HG02610 (cell line): ENCODE measurements at regions not wholly inside any gene's neighbourhood (a gene's known extent, or its start where the extent isn't known, plus 50 kb on each side); places are given as distances from the start of the nearest gene placed in this dataset.

Experiments
- ATAC-seq: cut with Tn5 transposase; IDR thresholded peaks from one replicate; pipeline ENCODE4 v1.9.1; 2021; ENCODE audit warnings: mild to moderate bottlenecking, moderate library complexity; ENCODE audit not compliant: unreplicated experiment

DNA sequence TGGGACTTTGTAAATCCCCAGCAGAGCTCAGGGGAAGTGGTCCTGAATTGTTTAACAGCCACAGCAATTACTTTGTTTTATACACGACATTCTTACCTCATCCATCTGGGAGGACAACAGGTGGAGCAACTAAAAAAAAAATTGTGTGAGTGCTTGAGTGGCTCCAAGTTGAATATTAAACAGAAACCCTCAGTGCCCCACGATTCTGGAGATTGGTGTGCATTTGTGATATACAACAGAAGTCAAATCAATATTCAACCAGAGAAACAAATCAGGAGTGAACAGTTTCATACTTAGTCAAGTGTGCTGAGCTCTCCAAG is 204.8 kb downstream of the HAPSTR1 start:
- ATAC-seq, result no peak

DNA sequence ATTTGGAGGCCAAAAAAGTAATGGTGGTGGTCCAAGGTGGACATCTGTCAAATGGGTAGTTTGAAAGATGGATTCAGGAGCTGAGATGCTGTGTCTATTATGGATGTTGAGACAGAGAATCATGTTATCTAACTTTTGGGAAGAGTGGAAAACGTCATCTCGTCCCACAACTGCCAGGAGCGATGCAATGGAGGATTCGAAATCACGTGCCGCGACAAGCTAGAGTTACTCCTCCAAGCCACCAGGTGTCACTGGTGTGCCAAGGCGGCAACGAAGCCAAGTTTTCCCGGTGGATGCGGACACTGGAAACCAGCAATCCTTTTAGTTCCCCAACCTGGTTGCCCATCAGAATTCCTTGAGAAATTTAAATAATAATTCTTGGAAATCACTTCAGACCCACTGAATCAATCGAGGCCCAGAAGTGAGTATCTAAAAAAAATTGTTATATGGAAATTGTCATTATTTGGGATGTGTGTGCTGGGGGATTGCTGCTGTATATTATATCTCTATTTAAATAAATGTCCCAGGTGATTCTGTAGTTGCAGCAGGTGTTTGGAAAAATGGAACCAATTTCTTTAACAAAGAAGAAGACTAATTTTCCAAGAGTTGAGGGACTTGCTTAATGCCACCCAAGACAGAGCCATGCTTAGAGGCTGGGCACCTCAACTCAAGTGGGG is 206.1 kb downstream of the HAPSTR1 start:
- no peak for ATAC-seq

DNA sequence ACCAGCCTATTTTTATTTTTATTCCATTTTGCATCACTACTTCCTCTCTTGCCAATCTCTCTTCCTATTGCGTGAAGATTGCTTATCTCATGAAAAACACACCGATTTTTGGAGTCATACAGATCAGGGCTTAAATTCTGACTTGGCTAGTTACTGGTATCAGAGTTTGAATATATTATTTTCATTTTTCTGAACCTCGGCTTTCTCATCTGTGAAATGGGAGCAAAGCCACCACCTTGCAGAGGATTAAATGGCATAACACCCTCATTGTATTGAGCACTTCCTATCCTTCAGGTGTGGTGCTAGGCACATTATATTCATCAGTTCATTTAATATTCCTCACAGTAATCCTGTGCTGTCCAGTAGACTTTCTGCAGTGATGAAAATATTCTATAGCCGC is 208.8 kb downstream of the HAPSTR1 start:
- ATAC-seq, result no peak

DNA sequence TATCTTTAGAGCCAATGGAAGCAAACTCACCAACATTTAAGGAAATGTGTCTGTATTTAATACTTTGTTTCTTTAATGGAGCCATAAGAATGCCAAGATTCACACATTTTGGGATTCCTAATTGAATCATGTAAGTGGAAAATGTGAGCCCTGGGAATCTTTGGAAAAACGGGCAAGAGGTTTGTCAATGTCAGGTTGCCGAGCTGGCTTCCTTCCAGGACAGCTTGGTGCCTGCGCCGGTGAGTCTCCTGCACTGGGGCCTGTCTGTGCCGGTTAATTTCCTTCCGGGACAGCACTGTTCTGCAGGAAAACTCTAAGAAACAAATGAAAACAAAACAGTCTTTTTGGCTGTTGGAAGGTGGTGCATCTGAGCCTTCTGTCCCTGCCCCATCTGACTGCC is 210.6 kb downstream of the HAPSTR1 start:
- no peak for ATAC-seq

DNA sequence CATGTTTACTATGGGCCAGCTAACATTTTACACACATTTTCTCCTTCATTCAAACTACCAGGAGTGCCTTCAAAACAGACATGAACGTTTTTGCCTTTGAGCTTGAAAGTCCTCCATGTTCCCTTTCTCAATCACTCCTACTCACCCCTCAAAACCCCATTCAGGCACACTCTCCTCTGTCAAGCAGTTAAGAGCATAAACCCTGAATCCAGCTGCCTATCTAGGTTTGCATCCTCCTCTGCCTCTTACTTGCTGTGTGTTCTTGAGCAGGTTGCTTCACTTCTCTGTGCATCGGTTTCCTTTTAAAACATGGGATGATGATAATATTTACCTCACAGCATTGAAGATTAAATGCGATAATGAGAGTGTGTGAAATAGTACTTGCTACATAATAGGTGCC is 215.3 kb downstream of the HAPSTR1 start:
- no peak for ATAC-seq

DNA sequence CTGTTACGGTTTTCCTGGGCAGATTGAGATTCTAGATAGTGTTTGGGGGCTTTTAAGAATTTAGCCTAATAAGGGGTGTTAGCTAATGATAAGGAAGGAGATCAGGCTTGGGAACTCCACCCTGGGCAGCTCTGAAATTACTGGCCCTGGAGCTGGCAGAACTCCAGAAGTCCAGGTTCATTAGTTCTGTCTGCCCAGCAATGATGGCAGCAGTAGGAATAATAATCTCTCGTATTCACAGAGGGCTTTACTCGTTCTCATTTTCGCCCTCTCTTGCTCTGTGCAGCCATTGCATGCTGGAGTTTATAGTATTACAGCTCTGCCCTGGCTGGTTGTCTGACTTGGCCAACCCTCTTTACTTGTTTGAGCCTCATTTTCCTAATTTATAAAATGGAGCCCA is 216.0 kb downstream of the HAPSTR1 start:
- no peak for ATAC-seq

DNA sequence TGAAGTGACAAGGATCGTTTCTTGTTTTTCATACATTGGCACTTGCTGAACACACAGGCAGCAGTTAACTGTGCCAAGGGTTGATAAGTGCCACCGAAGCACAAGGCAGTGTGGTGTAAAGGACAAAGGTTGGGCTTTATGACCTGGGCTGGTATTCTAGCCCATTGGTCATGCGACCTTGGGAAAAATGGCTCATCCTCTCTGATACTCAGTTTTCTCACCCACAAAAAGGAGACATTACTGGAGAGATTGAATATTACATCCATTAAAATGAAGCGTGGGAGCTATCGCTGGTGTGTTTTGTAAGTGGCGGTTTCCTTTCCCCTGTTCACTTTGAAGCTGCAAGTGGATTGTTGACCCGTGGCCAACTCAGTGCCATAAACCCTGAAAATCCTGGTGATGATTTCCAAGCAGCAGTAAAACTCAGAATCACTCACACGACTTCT is 216.9 kb downstream of the HAPSTR1 start:
- ATAC-seq, result no peak

DNA sequence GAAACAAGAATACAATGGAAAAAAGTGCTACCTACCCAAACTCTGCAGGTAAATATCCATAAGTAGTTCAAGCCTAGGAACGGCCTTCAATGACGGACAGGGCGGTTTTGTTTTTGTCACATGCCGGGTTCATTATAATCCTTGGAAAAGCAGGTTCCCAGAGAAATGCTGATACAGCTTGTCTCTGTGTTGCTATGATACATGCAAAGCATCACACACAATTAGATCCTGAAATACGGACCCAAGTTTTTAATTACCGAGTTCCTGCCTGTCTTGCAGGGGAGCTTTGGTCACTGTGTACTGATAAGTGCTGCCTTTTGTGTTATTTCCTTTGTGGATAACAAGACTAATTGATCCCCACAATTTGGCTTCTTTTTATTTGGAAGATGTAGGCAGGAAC is 217.4 kb downstream of the HAPSTR1 start:
- no peak for ATAC-seq

DNA sequence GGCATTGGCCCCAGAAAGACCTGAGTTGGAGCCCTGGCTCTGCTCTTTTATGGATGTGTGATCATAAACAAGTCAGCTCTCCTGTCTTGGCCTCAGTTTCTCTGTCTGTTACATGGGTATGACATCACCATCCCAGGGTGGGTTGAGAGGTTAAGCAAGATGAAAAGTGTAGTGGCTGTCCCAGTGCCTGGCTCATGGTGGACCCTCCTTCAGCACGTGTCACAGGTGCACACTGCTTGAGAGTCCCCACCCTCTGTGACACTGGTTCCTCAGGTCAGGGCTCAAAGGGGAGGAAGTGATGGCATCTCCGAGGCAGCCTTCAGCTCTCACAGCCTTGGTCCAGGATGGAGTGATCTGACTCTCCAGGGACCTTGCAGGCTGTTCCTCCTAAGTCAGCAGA is 218.4 kb downstream of the HAPSTR1 start:
- ATAC-seq, result no peak

DNA sequence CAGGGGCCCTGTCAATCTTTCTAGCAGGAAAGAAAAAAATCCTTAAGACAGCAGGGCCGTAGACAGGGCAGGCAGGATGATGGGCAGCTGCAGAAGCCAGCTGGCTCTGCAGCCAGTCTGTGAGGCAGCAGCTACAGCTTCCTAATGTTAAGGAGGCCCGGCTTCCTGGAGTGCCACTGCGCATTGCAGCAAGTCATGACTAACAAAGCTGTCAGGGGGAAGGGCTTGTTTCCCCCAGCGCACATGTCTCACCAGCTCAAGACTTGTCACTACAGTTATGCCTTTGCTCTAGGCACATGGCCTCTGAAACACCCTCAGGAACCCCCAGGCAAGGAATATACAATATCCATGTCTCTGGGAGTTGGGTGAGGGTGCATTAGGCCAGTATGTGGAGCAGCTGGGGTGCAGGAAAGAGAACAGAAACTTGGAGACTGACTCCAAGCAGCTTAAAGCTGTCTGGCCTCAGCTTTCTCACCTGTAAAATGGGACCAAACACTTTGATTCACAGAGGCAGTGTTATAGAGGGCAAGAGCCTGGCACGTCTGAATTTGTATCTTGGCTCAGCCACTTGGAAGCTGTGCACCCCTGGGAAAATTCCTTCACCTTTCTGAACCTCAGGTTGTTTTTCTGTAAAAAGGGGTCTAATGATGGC is 220.0 kb downstream of the HAPSTR1 start:
- no peak for ATAC-seq

DNA sequence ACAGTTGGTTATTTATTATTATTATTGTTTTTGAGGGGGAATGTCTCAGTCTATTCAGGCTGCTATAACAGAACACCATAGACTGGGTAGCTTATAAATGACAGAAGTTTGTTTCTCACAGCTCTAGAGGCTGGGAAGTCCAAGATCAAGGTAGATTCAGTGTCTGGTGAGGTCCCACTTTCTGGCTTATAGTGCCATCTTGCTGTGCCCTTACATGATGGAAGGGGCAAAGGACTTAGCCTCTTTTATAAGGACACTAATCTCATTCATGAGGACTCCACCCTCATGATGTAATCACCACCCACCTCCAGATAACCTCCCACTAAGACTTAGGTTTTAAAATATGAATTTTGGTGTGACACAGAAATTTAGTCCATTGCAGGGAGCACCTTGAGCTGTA is 224.6 kb downstream of the HAPSTR1 start:
- ATAC-seq, result no peak

DNA sequence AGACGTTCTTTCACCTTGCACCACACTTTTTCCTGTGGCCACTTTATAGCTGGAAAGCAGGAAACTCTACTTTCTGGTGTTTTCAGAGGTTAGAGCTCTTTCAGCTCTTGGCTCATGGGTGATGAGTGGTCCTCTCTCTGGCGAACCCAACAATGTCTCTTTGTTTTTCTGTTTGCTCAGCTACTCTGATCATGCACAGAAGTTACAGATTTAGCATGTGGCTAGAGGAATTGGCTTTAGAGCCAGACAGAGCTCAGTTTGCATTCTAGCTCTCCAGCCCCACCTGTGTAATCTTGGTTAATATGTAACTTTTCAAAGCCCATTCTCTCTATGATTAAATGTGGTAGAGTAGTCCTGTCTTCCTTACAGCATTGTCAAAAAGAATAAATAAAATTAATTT is 225.2 kb downstream of the HAPSTR1 start:
- no peak for ATAC-seq

DNA sequence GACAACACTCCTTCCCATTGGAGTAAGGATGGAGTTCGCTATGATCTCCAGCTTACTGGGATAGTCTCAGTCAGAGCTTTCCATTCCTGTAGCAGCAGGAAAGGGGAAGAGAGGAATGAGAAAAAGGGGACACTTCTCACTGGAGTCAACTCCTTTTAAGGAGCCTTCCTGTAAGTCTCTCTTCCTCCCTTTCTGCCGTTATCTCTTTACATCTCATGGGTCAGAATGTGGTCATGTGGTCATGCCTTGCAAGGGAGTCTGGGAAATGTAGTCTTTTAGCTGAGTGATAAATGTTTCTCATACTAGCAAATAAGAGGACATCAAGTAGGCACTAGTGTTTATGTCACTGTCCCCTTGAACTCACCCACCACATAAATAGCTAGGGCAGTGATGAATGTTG is 227.3 kb downstream of the HAPSTR1 start:
- ATAC-seq, result no peak

DNA sequence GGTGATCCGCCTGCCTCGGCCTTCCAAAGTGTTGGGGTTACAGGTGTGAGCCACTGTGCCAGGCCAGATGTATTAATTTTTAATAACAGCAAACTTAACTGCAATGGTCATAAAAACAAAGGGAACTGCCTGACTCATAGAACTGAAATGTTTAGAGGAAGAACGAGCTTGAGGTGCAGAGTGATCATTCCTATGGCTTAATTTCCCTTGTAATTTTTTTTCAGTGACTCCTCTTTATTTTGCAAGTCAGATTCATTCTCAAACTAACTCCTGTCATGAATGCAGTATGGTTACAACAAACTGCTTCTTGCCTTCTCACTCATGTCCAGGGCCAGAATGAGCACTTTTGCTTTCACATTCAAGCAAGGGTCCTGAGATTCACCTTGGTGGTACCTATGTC is 231.3 kb downstream of the HAPSTR1 start:
- ATAC-seq, result no peak

DNA sequence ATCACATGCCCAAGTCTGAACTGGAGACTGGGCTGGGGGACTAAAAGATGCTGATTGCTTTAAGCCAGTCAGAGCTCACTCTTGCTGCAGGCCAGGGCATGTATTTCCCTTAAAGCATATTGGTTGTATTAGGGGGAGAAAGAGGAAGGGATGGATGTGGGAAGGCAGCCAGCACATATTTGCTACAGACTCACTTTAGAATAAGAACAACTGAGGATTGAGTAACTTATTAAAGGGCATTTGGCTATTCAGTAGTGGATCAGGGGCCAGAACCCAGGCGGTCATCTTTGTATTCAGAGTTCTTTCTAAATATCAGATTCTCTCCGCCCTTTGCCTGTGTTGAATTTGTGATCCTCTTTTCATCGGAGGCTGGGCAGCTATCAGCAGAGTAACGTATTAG is 231.7 kb downstream of the HAPSTR1 start:
- no peak for ATAC-seq

DNA sequence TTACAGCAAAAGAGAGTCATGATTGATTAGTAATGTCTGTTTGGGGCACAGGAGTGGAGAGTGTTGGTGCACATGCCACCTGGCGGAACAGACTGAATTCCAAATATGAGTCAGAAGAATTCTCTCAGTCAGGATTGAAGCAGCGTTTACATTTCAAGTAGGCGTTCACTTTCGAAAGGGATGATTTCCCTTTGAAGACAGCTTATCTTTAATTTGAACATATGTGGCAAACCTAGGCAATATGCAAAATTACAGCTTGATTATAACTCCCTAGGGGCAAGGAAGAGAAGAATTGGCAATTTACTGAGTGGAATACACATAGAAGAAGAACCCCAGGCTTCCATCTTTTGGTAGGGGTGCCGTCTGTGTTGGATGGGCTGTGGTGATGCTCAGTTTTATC is 235.8 kb downstream of the HAPSTR1 start:
- no peak for ATAC-seq

DNA sequence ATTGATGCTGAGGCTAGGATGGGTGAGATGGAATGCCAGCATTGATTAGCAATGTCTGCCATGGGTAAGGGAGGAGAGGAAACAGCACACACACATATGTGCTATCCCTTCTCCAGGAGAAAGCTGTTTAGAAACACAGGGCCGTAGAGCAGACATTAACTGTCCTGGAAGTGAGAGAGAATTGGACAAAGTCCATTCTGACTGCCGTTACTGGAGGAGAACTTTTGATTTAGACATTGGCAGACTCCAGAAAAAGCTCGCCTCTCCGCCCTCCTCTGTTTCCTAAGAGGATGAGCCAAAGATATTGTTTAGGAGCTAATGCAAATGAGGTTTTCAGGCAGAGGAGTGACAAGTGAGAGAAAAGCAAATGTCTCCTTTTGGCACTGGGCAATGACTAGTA is 237.0 kb downstream of the HAPSTR1 start:
- ATAC-seq, result no peak

DNA sequence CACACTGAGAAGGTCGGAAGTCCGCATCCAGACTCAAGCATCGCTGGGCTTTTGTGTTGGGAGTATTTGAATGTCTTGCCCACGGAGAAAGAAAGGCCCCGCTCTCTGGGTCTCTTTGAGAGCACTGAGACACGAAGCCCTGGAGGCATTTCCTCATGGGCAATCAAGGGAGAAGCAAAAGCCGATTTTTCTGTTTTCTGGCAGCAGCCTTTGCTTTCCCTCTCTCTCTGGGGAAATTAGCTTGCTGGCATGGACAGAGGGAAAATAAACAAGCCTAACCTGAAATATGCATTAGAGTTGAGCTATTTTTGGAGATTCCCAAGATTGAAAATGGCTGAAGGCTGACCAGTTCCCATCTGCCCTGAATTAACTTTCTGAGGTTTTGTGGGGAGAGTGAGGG is 238.7 kb downstream of the HAPSTR1 start:
- no peak for ATAC-seq

DNA sequence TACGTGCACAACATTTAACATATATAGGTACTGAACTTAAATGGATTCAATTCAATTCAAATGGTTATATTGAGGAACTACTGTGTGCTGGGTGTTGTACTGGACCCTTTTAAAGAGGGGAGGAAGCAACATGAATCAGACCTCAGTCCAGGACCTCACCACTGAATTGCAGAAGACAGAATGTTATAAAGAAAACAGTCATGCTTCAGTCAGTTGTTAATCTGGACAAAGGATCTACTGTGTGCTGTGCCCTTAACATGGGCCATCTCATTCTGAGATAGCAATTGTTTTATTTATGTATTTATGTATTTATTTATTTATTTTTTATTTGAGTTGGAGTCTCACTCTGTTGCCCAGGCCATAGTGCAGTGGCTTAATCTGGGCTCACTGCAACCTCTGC is 240.1 kb downstream of the HAPSTR1 start:
- ATAC-seq, result no peak

DNA sequence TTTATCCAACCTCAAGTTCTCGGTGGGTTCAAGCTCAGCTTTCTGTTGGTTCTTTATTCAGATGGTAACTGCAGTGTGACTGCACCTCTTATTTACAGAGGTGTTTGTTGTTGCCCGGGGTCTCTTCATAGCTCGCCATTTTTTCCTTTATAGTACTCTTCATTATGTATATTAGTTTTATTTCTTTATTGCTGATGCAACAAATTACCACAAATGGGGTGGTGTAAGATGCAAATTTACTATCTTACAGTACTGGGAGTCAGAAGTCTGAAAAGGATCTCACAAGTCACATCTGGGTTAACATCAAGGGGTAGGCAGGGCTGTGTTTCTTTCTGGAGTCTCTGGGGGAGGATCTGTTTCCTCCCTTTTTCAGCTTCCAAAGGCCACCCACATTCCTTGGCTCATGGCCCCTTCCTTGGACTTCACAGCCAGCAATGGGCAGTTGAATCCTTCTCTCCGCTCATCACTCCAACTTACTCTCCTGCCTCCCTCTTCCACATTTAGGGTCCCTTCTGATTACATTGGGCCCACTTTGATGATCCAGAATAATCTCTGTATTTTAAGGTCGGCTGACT is 241.2 kb downstream of the HAPSTR1 start:
- no peak for ATAC-seq

DNA sequence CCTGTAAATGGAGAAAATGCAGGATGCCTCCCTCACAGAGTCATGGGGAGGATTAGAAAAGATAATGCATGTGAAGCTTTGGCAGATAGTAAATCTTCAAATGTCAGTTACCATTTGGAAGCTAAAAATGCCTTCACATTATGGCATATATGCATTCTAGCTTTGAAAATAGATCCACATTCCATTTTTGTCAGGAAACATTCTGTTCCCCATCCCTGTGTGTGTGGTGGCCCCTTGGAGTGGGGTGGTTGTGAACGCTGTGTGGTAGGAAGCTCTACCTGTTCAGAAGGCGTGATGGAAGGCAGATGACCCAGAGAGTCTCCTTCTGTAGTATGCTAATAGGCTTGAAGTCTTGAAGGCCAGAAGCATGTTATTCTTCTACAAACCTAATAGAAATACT is 242.0 kb downstream of the HAPSTR1 start:
- no peak for ATAC-seq

DNA sequence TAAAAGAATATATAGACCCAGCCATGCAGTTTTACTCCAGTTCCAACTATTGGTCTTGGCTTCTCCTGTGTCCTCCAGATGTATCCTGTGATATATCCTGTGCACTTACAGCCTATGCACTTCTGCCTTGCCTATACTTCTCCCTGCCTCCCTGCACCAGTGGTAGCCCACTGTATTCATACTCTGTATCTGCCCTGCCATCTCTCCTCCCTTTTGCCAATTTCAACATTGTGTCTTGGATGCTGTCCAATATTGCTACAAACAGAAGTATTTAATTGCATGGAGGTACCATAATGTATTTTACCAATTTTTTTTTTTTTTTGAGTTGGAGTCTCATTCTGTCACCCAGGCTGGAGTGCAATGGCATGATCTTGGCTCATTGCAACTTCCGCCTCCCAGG is 242.7 kb downstream of the HAPSTR1 start:
- ATAC-seq, result no peak
